ENCODE measurements at regions not wholly inside any gene's neighbourhood (a gene's known extent, or its start where the extent isn't known, plus 50 kb on each side); places are given as distances from the start of the nearest gene placed in this dataset.

- Histone ChIP-seq H3K9me2 (ENCODE audit: insufficient read depth, low read length) (no peaks in the 10 kb centered on the region), H3K79me2 (ENCODE audit: insufficient read depth, low read depth, low read length) (no peaks in the 10 kb centered on the region), H3K4me2 (ENCODE audit: low read length) (no peak overlapping the region), H3K36me3 (ENCODE audit: insufficient read depth, low read length) (no peaks in the 10 kb centered on the region), H2AFZ (ENCODE audit: low read length) (no peak overlapping the region), H3K4me1 (ENCODE audit: insufficient read depth, low read length, poor library complexity, severe bottlenecking) (no peaks in the 10 kb centered on the region), H3K4me3 (ENCODE audit: low read depth, low read length, poor library complexity, severe bottlenecking) (no peak overlapping the region), H3K27ac (ENCODE audit: low read depth, low read length, poor library complexity, severe bottlenecking) (no peak overlapping the region), H3K9me3 (ENCODE audit: low read length) (no peaks in the 10 kb centered on the region), H4K20me1 (ENCODE audit: insufficient read depth, low read length) (no peaks in the 10 kb centered on the region)
- intact Hi-C loops (cut with micrococcal nuclease; ENCODE audit: unreplicated experiment) = no loop called here
- TF ChIP-seq EZH2phosphoT487 (IDR thresholded peaks at IDR 0.05; ENCODE audit: borderline replicate concordance, low read depth, low read length) = no peak
- TF ChIP-seq CTCF (conservative IDR thresholded peaks at IDR 0.05; ENCODE audit: low read length) = no peak
- no TSS peak for BruUV-seq (replicated peaks)
- POLR2A ChIA-PET = no interaction called here
- no peak for DNase-seq (ENCODE audit: low spot score)
- CTCF ChIA-PET (ENCODE audit: unreplicated experiment) = no interaction called here
Measured at GRCh38 chr18:6639305-6639704, 90.2 kb upstream of the ARHGAP28 start.

- no peaks in the 10 kb centered on the region for H4K20me1 ChIP-seq (ENCODE audit: insufficient read depth, low read length)
- no peaks in the 10 kb centered on the region for H3K9me3 ChIP-seq (ENCODE audit: low read length)
- no peaks in the 10 kb centered on the region for H3K79me2 ChIP-seq (ENCODE audit: insufficient read depth, low read depth, low read length)
- TF ChIP-seq CTCF (conservative IDR thresholded peaks at IDR 0.05; ENCODE audit: low read length) (no peak), EZH2phosphoT487 (IDR thresholded peaks at IDR 0.05; ENCODE audit: borderline replicate concordance, low read depth, low read length) (no peak)
- H3K9me2 ChIP-seq (ENCODE audit: insufficient read depth, low read length) = no peaks in the 10 kb centered on the region
- CTCF ChIA-PET (ENCODE audit: unreplicated experiment) = no interaction called here
- no peak overlapping the region for H3K27ac ChIP-seq (ENCODE audit: low read depth, low read length, poor library complexity, severe bottlenecking)
- no peaks in the 10 kb centered on the region for H3K36me3 ChIP-seq (ENCODE audit: insufficient read depth, low read length)
- BruUV-seq (replicated peaks) = no TSS peak
- no peaks in the 10 kb centered on the region for H3K4me1 ChIP-seq (ENCODE audit: insufficient read depth, low read length, poor library complexity, severe bottlenecking)
- POLR2A ChIA-PET = no interaction called here
- H2AFZ ChIP-seq (ENCODE audit: low read length) = no peak overlapping the region
- DNase-seq (ENCODE audit: low spot score) = no peak
- intact Hi-C loops (cut with micrococcal nuclease; ENCODE audit: unreplicated experiment) = no loop called here
- H3K4me3 ChIP-seq (ENCODE audit: low read depth, low read length, poor library complexity, severe bottlenecking) = no peak overlapping the region
- H3K4me2 ChIP-seq (ENCODE audit: low read length) = no peak overlapping the region
Measured at GRCh38 chr18:6644836-6645627, 84.5 kb upstream of the ARHGAP28 start.

- POLR2A ChIA-PET = no interaction called here
- intact Hi-C loops (cut with micrococcal nuclease; ENCODE audit: unreplicated experiment) = no loop called here
- no peaks in the 10 kb centered on the region for H3K9me2 ChIP-seq (ENCODE audit: insufficient read depth, low read length)
- CTCF ChIA-PET (ENCODE audit: unreplicated experiment) = no interaction called here
- no peaks in the 10 kb centered on the region for H3K79me2 ChIP-seq (ENCODE audit: insufficient read depth, low read depth, low read length)
- no peaks in the 10 kb centered on the region for H3K4me1 ChIP-seq (ENCODE audit: insufficient read depth, low read length, poor library complexity, severe bottlenecking)
- no peak for DNase-seq (ENCODE audit: low spot score)
- H4K20me1 ChIP-seq (ENCODE audit: insufficient read depth, low read length) = no peaks in the 10 kb centered on the region
- H3K4me2 ChIP-seq (ENCODE audit: low read length) = no peak overlapping the region
- no peaks in the 10 kb centered on the region for H3K36me3 ChIP-seq (ENCODE audit: insufficient read depth, low read length)
- BruUV-seq (replicated peaks) = no TSS peak
- no peaks in the 10 kb centered on the region for H3K9me3 ChIP-seq (ENCODE audit: low read length)
- TF ChIP-seq EZH2phosphoT487 (IDR thresholded peaks at IDR 0.05; ENCODE audit: borderline replicate concordance, low read depth, low read length) (no peak), CTCF (conservative IDR thresholded peaks at IDR 0.05; ENCODE audit: low read length) (no peak)
- no peak overlapping the region for H3K4me3 ChIP-seq (ENCODE audit: low read depth, low read length, poor library complexity, severe bottlenecking)
- H3K27ac ChIP-seq (ENCODE audit: low read depth, low read length, poor library complexity, severe bottlenecking) = no peak overlapping the region
- H2AFZ ChIP-seq (ENCODE audit: low read length) = no peak overlapping the region
Measured at GRCh38 chr18:6646801-6647200, 82.7 kb upstream of the ARHGAP28 start.
